OCI-LY3 (cell line): ENCODE measurements at regions not wholly inside any gene's neighbourhood (a gene's known extent, or its start where the extent isn't known, plus 50 kb on each side); places are given as distances from the start of the nearest gene placed in this dataset.

ENCODE experiments used
- EZH2phosphoT487 ChIP-seq: fragments of 200-600 bp; shearing (Covaris generic); IDR thresholded peaks from 2 replicates; pipeline ENCODE4 v1.6.1; 2018; ENCODE audit warnings: antibody characterized with exemption, mixed run types, low read depth
- TF ChIP-seq, protein P1 (sequence below): fragments of 200-600, 300-600 bp; sonication (generic); IDR thresholded peaks from 2 replicates; pipeline ENCODE4 v1.5.1; 2014; ENCODE audit warnings: antibody characterized with exemption, low read length, low read depth

DNA sequence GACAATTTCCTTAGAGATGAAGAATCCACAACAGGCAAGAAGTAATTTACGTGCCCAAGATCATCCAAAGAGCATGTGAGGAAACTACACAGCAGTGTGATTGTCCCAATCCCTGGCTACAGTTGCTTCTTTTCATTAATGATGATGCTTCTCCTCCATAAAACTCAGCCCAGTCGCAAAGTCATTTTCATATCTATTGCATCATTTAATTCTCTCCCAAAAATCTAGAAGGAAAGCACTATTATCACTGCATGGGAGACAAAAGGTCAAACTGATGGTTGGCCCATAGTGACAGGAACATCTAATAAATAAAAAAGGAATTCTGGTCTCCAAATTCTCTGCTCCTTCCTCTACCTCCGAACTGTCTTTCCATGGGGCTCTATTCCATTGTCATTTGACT is 103.5 kb upstream of the SERP2 start:
- TF ChIP-seq, protein P1, sequence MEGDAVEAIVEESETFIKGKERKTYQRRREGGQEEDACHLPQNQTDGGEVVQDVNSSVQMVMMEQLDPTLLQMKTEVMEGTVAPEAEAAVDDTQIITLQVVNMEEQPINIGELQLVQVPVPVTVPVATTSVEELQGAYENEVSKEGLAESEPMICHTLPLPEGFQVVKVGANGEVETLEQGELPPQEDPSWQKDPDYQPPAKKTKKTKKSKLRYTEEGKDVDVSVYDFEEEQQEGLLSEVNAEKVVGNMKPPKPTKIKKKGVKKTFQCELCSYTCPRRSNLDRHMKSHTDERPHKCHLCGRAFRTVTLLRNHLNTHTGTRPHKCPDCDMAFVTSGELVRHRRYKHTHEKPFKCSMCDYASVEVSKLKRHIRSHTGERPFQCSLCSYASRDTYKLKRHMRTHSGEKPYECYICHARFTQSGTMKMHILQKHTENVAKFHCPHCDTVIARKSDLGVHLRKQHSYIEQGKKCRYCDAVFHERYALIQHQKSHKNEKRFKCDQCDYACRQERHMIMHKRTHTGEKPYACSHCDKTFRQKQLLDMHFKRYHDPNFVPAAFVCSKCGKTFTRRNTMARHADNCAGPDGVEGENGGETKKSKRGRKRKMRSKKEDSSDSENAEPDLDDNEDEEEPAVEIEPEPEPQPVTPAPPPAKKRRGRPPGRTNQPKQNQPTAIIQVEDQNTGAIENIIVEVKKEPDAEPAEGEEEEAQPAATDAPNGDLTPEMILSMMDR, result no peak
- no peak for TF ChIP-seq EZH2phosphoT487
